Endothelial cell of umbilical vein (primary cell): ENCODE measurements at regions not wholly inside any gene's neighbourhood (a gene's known extent, or its start where the extent isn't known, plus 50 kb on each side); places are given as distances from the start of the nearest gene placed in this dataset.

Source experiments
- BruUV-seq: library from RNA; stranded (reverse); fragments of 400-500 nt; replicated peaks from 2 replicates; lab custom pipeline; 2021; lab: Mats Ljungman, UMichigan
- CTCF ChIA-PET: fragments of 300-600, 350-600 bp; sonication (Branson Sonifier 250); formaldehyde crosslinking; loops from one replicate; lab custom pipeline; 2021; ENCODE audit warnings: antibody characterized with exemption, inconsistent platforms; lab: Charles Lee
- POLR2A ChIA-PET: fragments of 300-600, 350-600 bp; sonication (Branson Sonifier 250); formaldehyde crosslinking; loops from one replicate; lab custom pipeline; 2021; ENCODE audit warnings: antibody characterized with exemption, inconsistent platforms; lab: Charles Lee
- DNase-seq: peaks from one replicate; pipeline ENCODE4 v3.0.0-alpha.2; 2011; ENCODE audit warnings: low read depth, low spot score
- FAIRE-seq: peaks from 2 replicates; lab custom pipeline; 2011; peaks lifted over from hg19 to GRCh38; lab: Jason Lieb, UNC
- H2AFZ ChIP-seq: 2 replicates; pipeline ENCODE4 v1.6.0; 2012; ENCODE audit warnings: low read depth, low read length, control low read depth, inconsistent platforms
- H3K27ac ChIP-seq: 2 replicates; pipeline ENCODE4 v1.5.1; 2011; ENCODE audit warnings: low read depth, mild to moderate bottlenecking, control low read depth, low read length, moderate library complexity; ENCODE audit not compliant: insufficient read depth
- H3K27me3 ChIP-seq, 2 experiments: 2 replicates each; pipeline versions ENCODE4 v1.6.0 to v1.6.1; 2011; ENCODE audit warnings: low read length in 2 of 2, mixed read lengths in 1 of 2; ENCODE audit not compliant: control insufficient read depth in 2 of 2, insufficient read depth in 2 of 2
- H3K36me3 ChIP-seq, 2 experiments: 2 replicates in 1 of 2; 3 replicates in 1 of 2; pipeline ENCODE4 v1.5.1; 2011; ENCODE audit warnings: low read length in 2 of 2, mild to moderate bottlenecking in 1 of 2, moderate library complexity in 1 of 2; ENCODE audit not compliant: control insufficient read depth in 2 of 2, insufficient read depth in 2 of 2; ENCODE audit errors: extremely low read depth in 1 of 2
- H3K4me1 ChIP-seq: 3 replicates; pipeline ENCODE4 v1.5.1; 2011; ENCODE audit warnings: mild to moderate bottlenecking, low read length; ENCODE audit not compliant: control insufficient read depth, insufficient read depth; ENCODE audit errors: extremely low read depth
- H3K4me2 ChIP-seq: 2 replicates; pipeline ENCODE4 v1.6.1; 2011; ENCODE audit warnings: low read length, control low read depth, mixed read lengths; ENCODE audit not compliant: insufficient read depth
- H3K4me3 ChIP-seq, 3 experiments: fragments of 200-600 bp in 1 of 3; sonication (generic), shearing (Covaris generic) in 1 of 3; replicated peaks in 1 of 3; 2 replicates each; pipeline ENCODE4 v1.5.1; 2011 to 2016; ENCODE audit warnings: control low read depth in 3 of 3, low read length in 3 of 3, mild to moderate bottlenecking in 2 of 3, inconsistent platforms in 1 of 3, low read depth in 1 of 3, moderate library complexity in 1 of 3; ENCODE audit not compliant: insufficient read depth in 1 of 3
- H3K79me2 ChIP-seq: 2 replicates; pipeline ENCODE4 v1.6.0; 2012; ENCODE audit warnings: low read length, inconsistent platforms; ENCODE audit not compliant: control insufficient read depth, insufficient read depth
- H3K9ac ChIP-seq: replicated peaks from 2 replicates; pipeline ENCODE3; 2011; ENCODE audit warnings: low read length, control low read depth; ENCODE audit not compliant: insufficient read depth; ENCODE audit errors: extremely low read depth
- H3K9me1 ChIP-seq: replicated peaks from 3 replicates; pipeline ENCODE4 v1.6.0; 2011; ENCODE audit warnings: mild to moderate bottlenecking, low read length; ENCODE audit not compliant: control insufficient read depth, insufficient read depth; ENCODE audit errors: extremely low read depth
- H3K9me3 ChIP-seq: replicated peaks from 2 replicates; pipeline ENCODE4 v1.5.1; 2012; ENCODE audit warnings: low read length, inconsistent platforms; ENCODE audit not compliant: control insufficient read depth, insufficient read depth
- H4K20me1 ChIP-seq: replicated peaks from 2 replicates; pipeline ENCODE3; 2011; ENCODE audit warnings: mild to moderate bottlenecking, low read length; ENCODE audit not compliant: control insufficient read depth, insufficient read depth; ENCODE audit errors: extremely low read depth
- EZH2 ChIP-seq: IDR thresholded peaks from 2 replicates; pipeline ENCODE4 v1.6.1; 2012; ENCODE audit warnings: borderline replicate concordance, low read depth, mild to moderate bottlenecking, moderate library complexity, low read length, inconsistent platforms; ENCODE audit not compliant: severe bottlenecking
- FOS ChIP-seq: IDR thresholded peaks from 2 replicates; pipeline ENCODE4 v1.6.1; 2011; ENCODE audit warnings: mild to moderate bottlenecking, low read length, moderate library complexity, borderline replicate concordance; ENCODE audit not compliant: insufficient read depth
- GATA2 ChIP-seq: IDR thresholded peaks from 2 replicates; pipeline ENCODE4 v1.7.0; 2011; ENCODE audit warnings: low read depth, mild to moderate bottlenecking, moderate library complexity, mixed read lengths, low read length; ENCODE audit not compliant: insufficient read length, insufficient read depth
- JUN ChIP-seq: IDR thresholded peaks from 2 replicates; pipeline ENCODE4 v1.6.1; 2011; ENCODE audit warnings: borderline replicate concordance, low read depth; ENCODE audit not compliant: insufficient read length, insufficient read depth
- MYC ChIP-seq: IDR thresholded peaks from one replicate; pipeline ENCODE4 v1.6.1; 2011; ENCODE audit warnings: mild to moderate bottlenecking, low read depth, low read length
- POLR2A ChIP-seq: IDR thresholded peaks from 2 replicates; pipeline ENCODE4 v1.6.1; 2012; ENCODE audit warnings: low read depth, mild to moderate bottlenecking, control low read depth, low read length
- POLR2AphosphoS5 ChIP-seq: IDR thresholded peaks from 2 replicates; pipeline ENCODE4 v1.6.1; 2012; ENCODE audit warnings: low read depth, mild to moderate bottlenecking, control low read depth, low read length, moderate library complexity; ENCODE audit not compliant: insufficient read depth
- dilution Hi-C: fragments of 300-500 bp; cut with MboI; formaldehyde crosslinking; loops from one replicate; pipeline ENCODE4 v1.15.0; 2019; ENCODE audit warnings: low sequenced_read_pairs; ENCODE audit not compliant: extremely low pct_ligation_motif_present
- intact Hi-C: fragments of 100-400 bp; cut with micrococcal nuclease; formaldehyde crosslinking; loops from one replicate; pipeline ENCODE4 v1.10.0; 2022
- TF ChIP-seq, protein P1 (sequence below): IDR thresholded peaks from 2 replicates; pipeline ENCODE4 v1.6.1; 2011; ENCODE audit not compliant: insufficient read depth, insufficient read length
- TF ChIP-seq, protein P2 (sequence below), 2 donors: IDR thresholded peaks; 1 replicate in 1 of 2; 2 replicates in 1 of 2; pipeline ENCODE4 v1.5.1; 2011; ENCODE audit warnings: low read length in 2 of 2, mild to moderate bottlenecking in 2 of 2, moderate library complexity in 2 of 2, control low read depth in 1 of 2, inconsistent platforms in 1 of 2, low read depth in 1 of 2; ENCODE audit not compliant: insufficient read depth in 1 of 2; ENCODE audit errors: extremely low read depth in 1 of 2

DNA sequence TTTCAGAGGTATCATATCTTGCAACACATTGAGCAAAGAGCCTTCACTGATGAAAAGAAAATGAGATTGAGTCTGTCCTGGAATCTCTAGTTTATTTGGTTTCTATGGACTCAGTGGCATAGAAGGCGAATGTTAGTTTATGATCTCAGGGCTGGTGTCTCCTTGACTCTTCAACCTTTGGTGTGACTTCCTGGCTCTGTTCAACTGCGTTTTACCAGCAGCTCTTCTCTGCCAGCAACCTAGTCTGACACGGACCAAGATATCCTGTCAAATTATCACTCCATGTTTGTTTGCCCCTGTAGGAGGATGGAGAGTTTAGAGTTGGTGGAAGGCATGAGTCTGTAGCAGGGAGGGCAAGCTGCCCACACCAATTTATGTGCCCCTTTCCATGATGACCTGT, 82.9 kb upstream of the TBC1D5 start:
- ChIA-PET POLR2A (no interaction called here), CTCF (interaction anchor here (1.6 kb wide), 1 partner anchor 10 kb away, joined by 4 read pairs; no protein-coding TSS in a partner anchor)
- H3K4me3 ChIP-seq = no peak overlapping the region
- FAIRE-seq = no peak
- intact Hi-C loops (no loop called here), dilution Hi-C loops (loop anchor here (25.0 kb wide), 1 partner anchor 388 kb away; no protein-coding TSS in a partner anchor)
- no peak overlapping the region for H3K27ac ChIP-seq
- no peaks in the 10 kb centered on the region for H3K36me3 ChIP-seq
- no peak overlapping the region for H2AFZ ChIP-seq
- H3K27me3 ChIP-seq = peaks cover 0 to 6% of the 10 kb centered on the region in 2 experiments
- no peaks in the 10 kb centered on the region for H3K79me2 ChIP-seq
- H3K4me2 ChIP-seq = no peak overlapping the region
- H3K4me1 ChIP-seq = no peaks in the 10 kb centered on the region
- no peaks in the 10 kb centered on the region for H4K20me1 ChIP-seq
- H3K9ac ChIP-seq = no peak overlapping the region
- no peak for DNase-seq
- TF ChIP-seq, protein P1, sequence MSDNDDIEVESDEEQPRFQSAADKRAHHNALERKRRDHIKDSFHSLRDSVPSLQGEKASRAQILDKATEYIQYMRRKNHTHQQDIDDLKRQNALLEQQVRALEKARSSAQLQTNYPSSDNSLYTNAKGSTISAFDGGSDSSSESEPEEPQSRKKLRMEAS = no peak
- no peak for TF ChIP-seq FOS
- TF ChIP-seq MYC = no peak
- TF ChIP-seq POLR2AphosphoS5 = no peak
- TF ChIP-seq, protein P2, sequence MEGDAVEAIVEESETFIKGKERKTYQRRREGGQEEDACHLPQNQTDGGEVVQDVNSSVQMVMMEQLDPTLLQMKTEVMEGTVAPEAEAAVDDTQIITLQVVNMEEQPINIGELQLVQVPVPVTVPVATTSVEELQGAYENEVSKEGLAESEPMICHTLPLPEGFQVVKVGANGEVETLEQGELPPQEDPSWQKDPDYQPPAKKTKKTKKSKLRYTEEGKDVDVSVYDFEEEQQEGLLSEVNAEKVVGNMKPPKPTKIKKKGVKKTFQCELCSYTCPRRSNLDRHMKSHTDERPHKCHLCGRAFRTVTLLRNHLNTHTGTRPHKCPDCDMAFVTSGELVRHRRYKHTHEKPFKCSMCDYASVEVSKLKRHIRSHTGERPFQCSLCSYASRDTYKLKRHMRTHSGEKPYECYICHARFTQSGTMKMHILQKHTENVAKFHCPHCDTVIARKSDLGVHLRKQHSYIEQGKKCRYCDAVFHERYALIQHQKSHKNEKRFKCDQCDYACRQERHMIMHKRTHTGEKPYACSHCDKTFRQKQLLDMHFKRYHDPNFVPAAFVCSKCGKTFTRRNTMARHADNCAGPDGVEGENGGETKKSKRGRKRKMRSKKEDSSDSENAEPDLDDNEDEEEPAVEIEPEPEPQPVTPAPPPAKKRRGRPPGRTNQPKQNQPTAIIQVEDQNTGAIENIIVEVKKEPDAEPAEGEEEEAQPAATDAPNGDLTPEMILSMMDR (IDR thresholded peaks at IDR 0.05; ENCODE audit: extremely low read depth in 1 of 2, insufficient read depth in 1 of 2, low read depth in 1 of 2, low read length in 2 of 2) = no peak
- no peak for TF ChIP-seq JUN
- TF ChIP-seq EZH2 = no peak
- TF ChIP-seq GATA2 = no peak
- TF ChIP-seq POLR2A = no peak
- no peaks in the 10 kb centered on the region for H3K9me3 ChIP-seq
- BruUV-seq = no TSS peak
- H3K9me1 ChIP-seq = no peaks in the 10 kb centered on the region
